Hepatocyte (in vitro differentiated cells): ENCODE measurements at regions not wholly inside any gene's neighbourhood (a gene's known extent, or its start where the extent isn't known, plus 50 kb on each side); places are given as distances from the start of the nearest gene placed in this dataset.

ENCODE experiments used
- DNase-seq: peaks from one replicate; pipeline ENCODE4 v3.0.0-alpha.2; 2016; ENCODE audit warnings: low spot score
- H2AFZ ChIP-seq: fragments of 200-600 bp; sonication (generic); 2 replicates; pipeline ENCODE4 v1.6.0; 2016; ENCODE audit warnings: antibody characterized with exemption, mild to moderate bottlenecking
- H3K27ac ChIP-seq: fragments of 200-600 bp; sonication (generic); 2 replicates; pipeline ENCODE4 v1.5.1; 2016; ENCODE audit warnings: mild to moderate bottlenecking
- H3K27me3 ChIP-seq: fragments of 200-600 bp; sonication (generic); 2 replicates; pipeline ENCODE4 v1.6.1; 2016
- H3K36me3 ChIP-seq: fragments of 200-600 bp; sonication (generic); replicated peaks from 2 replicates; pipeline ENCODE4 v1.5.1; 2016; ENCODE audit warnings: low read depth; ENCODE audit not compliant: insufficient read depth
- H3K4me1 ChIP-seq: fragments of 200-600 bp; sonication (generic); 2 replicates; pipeline ENCODE4 v1.5.1; 2016; ENCODE audit warnings: mild to moderate bottlenecking, moderate library complexity; ENCODE audit not compliant: insufficient read depth
- H3K4me2 ChIP-seq: fragments of 200-600 bp; sonication (generic); 2 replicates; pipeline ENCODE4 v1.6.0; 2016
- H3K4me3 ChIP-seq: fragments of 200-600 bp; sonication (generic); 2 replicates; pipeline ENCODE4 v1.5.1; 2016; ENCODE audit warnings: mild to moderate bottlenecking
- H3K79me2 ChIP-seq: fragments of 200-600 bp; sonication (generic); 2 replicates; pipeline ENCODE4 v1.6.0; 2017; ENCODE audit warnings: mild to moderate bottlenecking
- H3K9me2 ChIP-seq: fragments of 200-600 bp; sonication (generic); replicated peaks from 2 replicates; pipeline ENCODE4 v1.6.0; 2017; ENCODE audit warnings: mild to moderate bottlenecking; ENCODE audit not compliant: insufficient read depth
- H3K9me3 ChIP-seq: fragments of 200-600 bp; sonication (generic); 2 replicates; pipeline ENCODE4 v1.5.1; 2016; ENCODE audit warnings: low read depth, mild to moderate bottlenecking
- H4K20me1 ChIP-seq: fragments of 200-600 bp; sonication (generic); 2 replicates; pipeline ENCODE4 v1.6.0; 2016; ENCODE audit warnings: mild to moderate bottlenecking; ENCODE audit not compliant: insufficient read depth, poor library complexity, severe bottlenecking
- EZH2 ChIP-seq: fragments of 200-600 bp; sonication (generic); IDR thresholded peaks from 2 replicates; pipeline ENCODE4 v1.6.1; 2016; ENCODE audit warnings: antibody characterized with exemption, mild to moderate bottlenecking, borderline replicate concordance
- EZH2phosphoT487 ChIP-seq: fragments of 200-600 bp; sonication (generic); IDR thresholded peaks from one replicate; pipeline ENCODE4 v1.6.1; 2018; ENCODE audit warnings: antibody characterized with exemption, mild to moderate bottlenecking, low read depth, moderate library complexity; ENCODE audit not compliant: unreplicated experiment, severe bottlenecking
- WGBS: methylation state at CpG from one replicate; pipeline ENCODE4 v1.1.6; 2016; ENCODE audit warnings: low lambda C conversion rate; ENCODE audit errors: missing lambda C conversion rate; 5-methylcytosine and 5-hydroxymethylcytosine counted together
- TF ChIP-seq, protein P1 (sequence below): fragments of 200-600 bp; sonication (generic); IDR thresholded peaks from 2 replicates; pipeline ENCODE4 v1.5.1; 2016; ENCODE audit warnings: antibody characterized with exemption, mild to moderate bottlenecking; ENCODE audit not compliant: poor library complexity

- no peaks in the 10 kb centered on the region for H3K27me3 ChIP-seq
- H3K4me1 ChIP-seq, result no peaks in the 10 kb centered on the region
- no peaks in the 10 kb centered on the region for H4K20me1 ChIP-seq
- no peak overlapping the region for H3K4me3 ChIP-seq
- WGBS, result 89% methylated on average over 5 of the region's 5 CpGs
- no peaks in the 10 kb centered on the region for H3K79me2 ChIP-seq
- H3K36me3 ChIP-seq, result no peaks in the 10 kb centered on the region
- H3K4me2 ChIP-seq, result no peak overlapping the region
- DNase-seq, result no peak
- no peak overlapping the region for H2AFZ ChIP-seq
- H3K9me3 ChIP-seq, result no peaks in the 10 kb centered on the region
- TF ChIP-seq, protein P1, sequence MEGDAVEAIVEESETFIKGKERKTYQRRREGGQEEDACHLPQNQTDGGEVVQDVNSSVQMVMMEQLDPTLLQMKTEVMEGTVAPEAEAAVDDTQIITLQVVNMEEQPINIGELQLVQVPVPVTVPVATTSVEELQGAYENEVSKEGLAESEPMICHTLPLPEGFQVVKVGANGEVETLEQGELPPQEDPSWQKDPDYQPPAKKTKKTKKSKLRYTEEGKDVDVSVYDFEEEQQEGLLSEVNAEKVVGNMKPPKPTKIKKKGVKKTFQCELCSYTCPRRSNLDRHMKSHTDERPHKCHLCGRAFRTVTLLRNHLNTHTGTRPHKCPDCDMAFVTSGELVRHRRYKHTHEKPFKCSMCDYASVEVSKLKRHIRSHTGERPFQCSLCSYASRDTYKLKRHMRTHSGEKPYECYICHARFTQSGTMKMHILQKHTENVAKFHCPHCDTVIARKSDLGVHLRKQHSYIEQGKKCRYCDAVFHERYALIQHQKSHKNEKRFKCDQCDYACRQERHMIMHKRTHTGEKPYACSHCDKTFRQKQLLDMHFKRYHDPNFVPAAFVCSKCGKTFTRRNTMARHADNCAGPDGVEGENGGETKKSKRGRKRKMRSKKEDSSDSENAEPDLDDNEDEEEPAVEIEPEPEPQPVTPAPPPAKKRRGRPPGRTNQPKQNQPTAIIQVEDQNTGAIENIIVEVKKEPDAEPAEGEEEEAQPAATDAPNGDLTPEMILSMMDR, result no peak
- TF ChIP-seq EZH2 (no peak), EZH2phosphoT487 (no peak)
- H3K9me2 ChIP-seq, result no peaks in the 10 kb centered on the region
- H3K27ac ChIP-seq, result no peak overlapping the region
Observed at GRCh38 chr6:144549837-144550747, 265.0 kb downstream of the UTRN start.

DNA sequence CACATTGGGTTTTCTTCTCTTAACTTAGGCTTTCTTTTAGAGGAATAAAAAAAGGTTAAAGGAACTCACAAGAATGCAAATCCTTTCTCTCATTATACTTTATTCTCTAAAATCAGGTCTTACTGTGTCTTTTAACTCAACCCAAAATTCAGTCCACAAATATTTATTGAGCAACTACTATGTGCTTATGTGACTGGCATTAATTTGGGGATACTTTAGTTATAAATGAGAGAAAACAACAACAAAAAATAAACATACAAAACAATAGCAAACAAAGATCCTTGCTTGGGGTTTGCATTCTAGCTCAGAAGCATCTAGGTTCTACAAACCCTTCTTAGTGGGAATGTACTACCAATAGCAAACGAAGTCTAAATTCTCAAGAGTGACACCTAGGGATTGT, 266.2 kb downstream of the UTRN start:
- TF ChIP-seq EZH2phosphoT487 (no peak), EZH2 (no peak)
- TF ChIP-seq, protein P1, result no peak

DNA sequence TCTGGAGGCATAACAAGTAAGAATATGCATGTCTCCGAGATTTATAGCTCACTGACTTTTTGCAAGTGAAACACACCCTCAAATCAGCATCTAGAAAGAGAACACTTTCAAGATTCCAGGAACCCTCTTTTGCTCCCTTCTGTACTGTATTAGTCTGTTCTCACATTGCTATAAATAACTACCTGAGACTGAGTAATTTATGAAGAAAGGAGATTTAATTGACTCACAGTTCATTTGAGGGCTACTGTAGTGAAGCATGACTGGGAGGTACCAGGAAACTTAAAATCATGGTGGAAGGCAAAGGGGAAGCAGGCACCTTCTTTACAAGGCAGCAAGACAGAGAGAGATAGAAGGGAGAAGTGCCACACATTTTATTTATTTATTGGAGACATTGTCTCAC, 269.9 kb downstream of the UTRN start:
- no peaks in the 10 kb centered on the region for H3K79me2 ChIP-seq
- no peaks in the 10 kb centered on the region for H3K9me3 ChIP-seq
- H3K27ac ChIP-seq, result no peak overlapping the region
- no peak for TF ChIP-seq EZH2
- no peak for TF ChIP-seq EZH2phosphoT487
- TF ChIP-seq, protein P1, result no peak
- no peaks in the 10 kb centered on the region for H4K20me1 ChIP-seq
- no peak overlapping the region for H3K4me2 ChIP-seq
- peaks cover 6% of the 10 kb centered on the region for H3K4me1 ChIP-seq
- H3K9me2 ChIP-seq, result no peaks in the 10 kb centered on the region
- no peak overlapping the region for H3K4me3 ChIP-seq
- H2AFZ ChIP-seq, result no peak overlapping the region
- no peak for DNase-seq
- H3K27me3 ChIP-seq, result no peaks in the 10 kb centered on the region
- WGBS, result 100% methylated on average over 1 of the region's 1 CpG
- no peaks in the 10 kb centered on the region for H3K36me3 ChIP-seq

More for the DNA sequence above, 266.2 kb downstream of the UTRN start:
- Histone ChIP-seq H3K79me2 (no peaks in the 10 kb centered on the region), H3K27ac (no peak overlapping the region), H3K4me2 (no peak overlapping the region), H2AFZ (no peak overlapping the region), H3K9me2 (no peaks in the 10 kb centered on the region), H3K36me3 (no peaks in the 10 kb centered on the region), H3K4me3 (no peak overlapping the region), H4K20me1 (no peaks in the 10 kb centered on the region), H3K27me3 (no peaks in the 10 kb centered on the region), H3K4me1 (no peaks in the 10 kb centered on the region), H3K9me3 (no peaks in the 10 kb centered on the region)
- WGBS, result 100% methylated on average over 1 of the region's 1 CpG
- DNase-seq, result no peak
